K562 (cell line): ENCODE measurements at regions not wholly inside any gene's neighbourhood (a gene's known extent, or its start where the extent isn't known, plus 50 kb on each side); places are given as distances from the start of the nearest gene placed in this dataset.

Experiments
- ATAC-seq: fragments of 200-7000 bp; cut with Tn5 transposase; 3 replicates; pipeline ENCODE4 v1.9.1; 2020; ENCODE audit warnings: moderate library complexity
- BruUV-seq: library from RNA; stranded (reverse); fragments of 400-500 nt; replicated peaks from 2 replicates; lab custom pipeline; 2021; lab: Mats Ljungman, UMichigan
- CTCF ChIA-PET: fragments of 300-600 bp; formaldehyde crosslinking; extraction: SDS; loops from one replicate; lab custom pipeline; 2021; ENCODE audit warnings: low intra/inter-chr PET ratio; lab: Yijun Ruan, JAX
- POLR2A ChIA-PET: fragments of 300-600, 350-650 bp; sonication (Branson Sonifier 250); formaldehyde crosslinking; extraction: SDS; loops from one replicate; lab custom pipeline; 2021; ENCODE audit warnings: antibody characterized with exemption, inconsistent platforms; lab: Yijun Ruan, JAX
- DNase-seq, 4 experiments: peaks; one replicate each; pipeline versions ENCODE4 v3.0.0 to v3.0.0-alpha.2; 2011 to 2018; ENCODE audit warnings: low spot score in 3 of 4, mixed read lengths in 3 of 4; ENCODE audit errors: extremely low read depth in 1 of 4
- FAIRE-seq: peaks from 2 replicates; lab custom pipeline; 2011; peaks lifted over from hg19 to GRCh38; lab: Jason Lieb, UNC
- H2AFZ ChIP-seq: 2 replicates; pipeline ENCODE4 v1.6.0; 2011; ENCODE audit warnings: low read depth, low read length, control low read depth, inconsistent platforms
- H3K27ac ChIP-seq: fragments of 200-600 bp; 3 replicates; pipeline ENCODE4 v1.8.0; 2011; ENCODE audit warnings: low read depth, mild to moderate bottlenecking, control low read depth, inconsistent platforms, low read length, moderate library complexity, mixed read lengths; ENCODE audit errors: extremely low read depth
- H3K27me3 ChIP-seq, 2 experiments: fragments of 300-600 bp in 1 of 2; 2 replicates in 1 of 2; 3 replicates in 1 of 2; pipeline versions ENCODE4 v1.6.0 to v1.8.0; 2011; ENCODE audit warnings: inconsistent platforms in 2 of 2, low read length in 2 of 2, mild to moderate bottlenecking in 1 of 2, mixed read lengths in 1 of 2, moderate library complexity in 1 of 2; ENCODE audit not compliant: control insufficient read depth in 2 of 2, insufficient read depth in 2 of 2
- H3K36me3 ChIP-seq: fragments of 300-600 bp; 3 replicates; pipeline ENCODE4 v1.8.0; 2011; ENCODE audit warnings: mild to moderate bottlenecking, low read length, inconsistent platforms; ENCODE audit not compliant: control insufficient read depth, insufficient read depth
- H3K4me1 ChIP-seq, 2 experiments: fragments of 200-600 bp in 1 of 2; replicated peaks in 1 of 2; 2 replicates in 1 of 2; 3 replicates in 1 of 2; pipeline versions ENCODE4 v1.5.1 to v1.8.0; 2011; ENCODE audit warnings: inconsistent platforms in 2 of 2, low read length in 2 of 2, mild to moderate bottlenecking in 1 of 2, mixed read lengths in 1 of 2, moderate library complexity in 1 of 2; ENCODE audit not compliant: control insufficient read depth in 2 of 2, insufficient read depth in 2 of 2
- H3K4me2 ChIP-seq: 2 replicates; pipeline ENCODE4 v1.6.1; 2011; ENCODE audit warnings: low read length, control low read depth, inconsistent platforms, mixed read lengths; ENCODE audit not compliant: insufficient read depth
- H3K4me3 ChIP-seq: fragments of 200-600 bp; sonication (generic), shearing (Covaris generic); 2 replicates; pipeline ENCODE4 v1.5.1; 2016; ENCODE audit warnings: control low read depth, inconsistent platforms
- H3K79me2 ChIP-seq: fragments of 200-600 bp; 3 replicates; pipeline ENCODE4 v1.8.0; 2011; ENCODE audit warnings: low read length, inconsistent platforms; ENCODE audit not compliant: control insufficient read depth, insufficient read depth
- H3K9ac ChIP-seq, 2 experiments: 2 replicates each; pipeline versions ENCODE4 v1.6.0 to v1.6.1; 2011; ENCODE audit warnings: low read depth in 2 of 2, low read length in 2 of 2, control low read depth in 1 of 2, inconsistent platforms in 1 of 2, mild to moderate bottlenecking in 1 of 2, mixed read lengths in 1 of 2; ENCODE audit not compliant: insufficient read depth in 1 of 2
- H3K9me1 ChIP-seq: one replicate; pipeline ENCODE4 v1.6.0; 2011; ENCODE audit warnings: inconsistent platforms, mild to moderate bottlenecking, low read length, moderate library complexity; ENCODE audit not compliant: control insufficient read depth, insufficient read depth
- H3K9me3 ChIP-seq: replicated peaks from 2 replicates; pipeline ENCODE4 v1.5.1; 2011; ENCODE audit warnings: low read depth, low read length, inconsistent platforms; ENCODE audit not compliant: control insufficient read depth, insufficient read depth
- H4K20me1 ChIP-seq: replicated peaks from 2 replicates; pipeline ENCODE4 v1.6.1; 2011; ENCODE audit warnings: low read length, inconsistent platforms, mixed read lengths; ENCODE audit not compliant: control insufficient read depth, insufficient read depth
- DMBX1 ChIP-seq: fragments of 250-450 bp; sonication (Bioruptor Pico); IDR thresholded peaks from 2 replicates; pipeline ENCODE4 v1.8.0; 2022; ENCODE audit warnings: inconsistent platforms, mild to moderate bottlenecking, moderate library complexity, borderline replicate concordance
- KAT8 ChIP-seq: fragments of 450-650 bp; IDR thresholded peaks from 2 replicates; pipeline ENCODE4 v1.6.1; 2016; ENCODE audit warnings: low read depth, mild to moderate bottlenecking
- MEIS2 ChIP-seq: fragments of 450-650 bp; IDR thresholded peaks from 2 replicates; pipeline ENCODE4 v1.6.1; 2014; ENCODE audit warnings: mild to moderate bottlenecking; ENCODE audit not compliant: partially characterized antibody
- NR3C1 ChIP-seq: sonication (generic); formaldehyde crosslinking; IDR thresholded peaks from 2 replicates; pipeline ENCODE4 v1.8.1; 2022; ENCODE audit warnings: missing genetic modification reagents
- NRF1 ChIP-seq, 2 experiments: fragments of 450-650 bp; IDR thresholded peaks in 1 of 2; conservative IDR thresholded peaks in 1 of 2; 2 replicates each; pipeline ENCODE4 v1.6.1; 2014; ENCODE audit warnings: mild to moderate bottlenecking in 2 of 2
- SRSF1 ChIP-seq: fragments of 200-400 bp; formaldehyde crosslinking; IDR thresholded peaks from 2 replicates; pipeline ENCODE4 v1.6.1; 2017; ENCODE audit warnings: mild to moderate bottlenecking, low read depth, low read length, moderate library complexity
- ZNF12 ChIP-seq: sonication (generic); formaldehyde crosslinking; IDR thresholded peaks from 2 replicates; pipeline ENCODE4 v1.4.0; 2020; ENCODE audit warnings: mild to moderate bottlenecking, missing genetic modification reagents
- ZNF263 ChIP-seq: sonication (generic); formaldehyde crosslinking; IDR thresholded peaks from 2 replicates; pipeline ENCODE4 v1.8.0; 2022; ENCODE audit warnings: mild to moderate bottlenecking, missing genetic modification reagents, borderline replicate concordance
- WGBS: fragments of 100-300 bp; shearing (Covaris generic); methylation state at CpG from one replicate; pipeline ENCODE4 v1.1.6; 2016; ENCODE audit warnings: low coverage, mixed read lengths; ENCODE audit not compliant: insufficient coverage; ENCODE audit errors: missing lambda C conversion rate; 5-methylcytosine and 5-hydroxymethylcytosine counted together
- in situ Hi-C: fragments of 300-500 bp; cut with MboI; formaldehyde crosslinking; loops from 4 replicates; pipeline ENCODE4 v1.15.0; 2018; ENCODE audit warnings: inconsistent platforms, mixed read lengths
- intact Hi-C: fragments of 100-400 bp; cut with micrococcal nuclease; formaldehyde crosslinking; loops from 2 replicates; pipeline ENCODE4 v1.14.2; 2022
- TF ChIP-seq, protein P1 (sequence below), 2 experiments: fragments of 150-350 bp in 1 of 2; IDR thresholded peaks; 2 replicates each; pipeline ENCODE4 v1.6.1; 2012 to 2016; ENCODE audit warnings: low read depth in 2 of 2, low read length in 2 of 2, mild to moderate bottlenecking in 1 of 2, moderate library complexity in 1 of 2

DNA sequence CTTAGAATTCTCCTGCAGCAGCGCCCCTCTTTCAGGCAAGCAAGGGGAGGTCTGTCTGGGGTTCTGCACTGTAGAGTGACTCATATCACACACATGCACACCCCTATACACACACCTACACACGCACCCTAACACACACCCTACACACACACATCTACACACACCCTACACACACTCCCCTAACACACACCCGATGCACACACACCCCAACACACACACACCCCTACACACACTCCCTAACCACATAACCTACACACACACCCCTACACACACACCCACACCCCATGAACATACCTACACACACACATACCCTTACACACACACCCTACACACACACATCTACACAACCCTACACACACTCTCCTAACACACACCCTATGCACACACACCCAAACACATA lies 493.2 kb downstream of the IRS2 start:
- no TSS peak for BruUV-seq
- no peak overlapping the region for H2AFZ ChIP-seq
- TF ChIP-seq ZNF263 (CRISPR knock-in tag): no peak
- no peak for TF ChIP-seq NR3C1
- no peak for TF ChIP-seq ZNF12 (CRISPR knock-in tag)
- TF ChIP-seq SRSF1: no peak
- TF ChIP-seq KAT8: no peak
- TF ChIP-seq DMBX1 (CRISPR knock-in tag): no peak
- TF ChIP-seq, protein P1, sequence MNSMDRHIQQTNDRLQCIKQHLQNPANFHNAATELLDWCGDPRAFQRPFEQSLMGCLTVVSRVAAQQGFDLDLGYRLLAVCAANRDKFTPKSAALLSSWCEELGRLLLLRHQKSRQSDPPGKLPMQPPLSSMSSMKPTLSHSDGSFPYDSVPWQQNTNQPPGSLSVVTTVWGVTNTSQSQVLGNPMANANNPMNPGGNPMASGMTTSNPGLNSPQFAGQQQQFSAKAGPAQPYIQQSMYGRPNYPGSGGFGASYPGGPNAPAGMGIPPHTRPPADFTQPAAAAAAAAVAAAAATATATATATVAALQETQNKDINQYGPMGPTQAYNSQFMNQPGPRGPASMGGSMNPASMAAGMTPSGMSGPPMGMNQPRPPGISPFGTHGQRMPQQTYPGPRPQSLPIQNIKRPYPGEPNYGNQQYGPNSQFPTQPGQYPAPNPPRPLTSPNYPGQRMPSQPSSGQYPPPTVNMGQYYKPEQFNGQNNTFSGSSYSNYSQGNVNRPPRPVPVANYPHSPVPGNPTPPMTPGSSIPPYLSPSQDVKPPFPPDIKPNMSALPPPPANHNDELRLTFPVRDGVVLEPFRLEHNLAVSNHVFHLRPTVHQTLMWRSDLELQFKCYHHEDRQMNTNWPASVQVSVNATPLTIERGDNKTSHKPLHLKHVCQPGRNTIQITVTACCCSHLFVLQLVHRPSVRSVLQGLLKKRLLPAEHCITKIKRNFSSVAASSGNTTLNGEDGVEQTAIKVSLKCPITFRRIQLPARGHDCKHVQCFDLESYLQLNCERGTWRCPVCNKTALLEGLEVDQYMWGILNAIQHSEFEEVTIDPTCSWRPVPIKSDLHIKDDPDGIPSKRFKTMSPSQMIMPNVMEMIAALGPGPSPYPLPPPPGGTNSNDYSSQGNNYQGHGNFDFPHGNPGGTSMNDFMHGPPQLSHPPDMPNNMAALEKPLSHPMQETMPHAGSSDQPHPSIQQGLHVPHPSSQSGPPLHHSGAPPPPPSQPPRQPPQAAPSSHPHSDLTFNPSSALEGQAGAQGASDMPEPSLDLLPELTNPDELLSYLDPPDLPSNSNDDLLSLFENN (IDR thresholded peaks at IDR 0.05; ENCODE audit: low read depth in 2 of 2, low read length in 2 of 2): no peak
- no peak for TF ChIP-seq MEIS2
- no peak for TF ChIP-seq NRF1 (conservative IDR thresholded peaks at IDR 0.05 in 1 of 2, IDR thresholded peaks at IDR 0.05 in 1 of 2)
- TF ChIP-seq, all 486 proteins: peak for 0
- intact Hi-C loops (no loop called here), in situ Hi-C loops (no loop called here)
- Histone ChIP-seq H3K27me3 (no peaks in the 10 kb centered on the region), H3K9me1 (no peaks in the 10 kb centered on the region), H3K79me2 (no peaks in the 10 kb centered on the region), H3K4me1 (no peaks in the 10 kb centered on the region), H3K9me3 (0 out of 2 replicates have a peak, but pooled peaks cover 2% of the 10 kb centered on the region), H3K4me2 (no peak overlapping the region), H3K36me3 (no peaks in the 10 kb centered on the region), H3K9ac (no peak overlapping the region), H4K20me1 (no peaks in the 10 kb centered on the region), H3K27ac (no peak overlapping the region), H3K4me3 (no peak overlapping the region)
- DNase-seq (no peak), ATAC-seq (no peak), FAIRE-seq (no peak)
- CTCF ChIA-PET: no interaction called here
- POLR2A ChIA-PET: no interaction called here
- WGBS: 0% methylated on average over 2 of the region's 3 CpGs
